Hepatocyte (in vitro differentiated cells): ENCODE measurements at regions not wholly inside any gene's neighbourhood (a gene's known extent, or its start where the extent isn't known, plus 50 kb on each side); places are given as distances from the start of the nearest gene placed in this dataset.

Experiments used
- CTCF ChIP-seq: fragments of 200-600 bp; sonication (generic); IDR thresholded peaks from 2 replicates; pipeline ENCODE4 v1.5.1; 2016; ENCODE audit warnings: antibody characterized with exemption, mild to moderate bottlenecking; ENCODE audit not compliant: poor library complexity
- EZH2 ChIP-seq: fragments of 200-600 bp; sonication (generic); IDR thresholded peaks from 2 replicates; pipeline ENCODE4 v1.6.1; 2016; ENCODE audit warnings: antibody characterized with exemption, mild to moderate bottlenecking, borderline replicate concordance
- EZH2phosphoT487 ChIP-seq: fragments of 200-600 bp; sonication (generic); IDR thresholded peaks from one replicate; pipeline ENCODE4 v1.6.1; 2018; ENCODE audit warnings: antibody characterized with exemption, mild to moderate bottlenecking, low read depth, moderate library complexity; ENCODE audit not compliant: unreplicated experiment, severe bottlenecking

GRCh38 chr10:71040846-71041605 lies 152.7 kb upstream of the PCBD1 start:
- no peak for TF ChIP-seq CTCF
- no peak for TF ChIP-seq EZH2phosphoT487
- no peak for TF ChIP-seq EZH2
